HG03159 (cell line): ENCODE measurements at regions not wholly inside any gene's neighbourhood (a gene's known extent, or its start where the extent isn't known, plus 50 kb on each side); places are given as distances from the start of the nearest gene placed in this dataset.

Experiments
- ATAC-seq: cut with Tn5 transposase; IDR thresholded peaks from one replicate; pipeline ENCODE4 v1.9.1; 2021; ENCODE audit warnings: mild to moderate bottlenecking, moderate library complexity; ENCODE audit not compliant: unreplicated experiment

DNA sequence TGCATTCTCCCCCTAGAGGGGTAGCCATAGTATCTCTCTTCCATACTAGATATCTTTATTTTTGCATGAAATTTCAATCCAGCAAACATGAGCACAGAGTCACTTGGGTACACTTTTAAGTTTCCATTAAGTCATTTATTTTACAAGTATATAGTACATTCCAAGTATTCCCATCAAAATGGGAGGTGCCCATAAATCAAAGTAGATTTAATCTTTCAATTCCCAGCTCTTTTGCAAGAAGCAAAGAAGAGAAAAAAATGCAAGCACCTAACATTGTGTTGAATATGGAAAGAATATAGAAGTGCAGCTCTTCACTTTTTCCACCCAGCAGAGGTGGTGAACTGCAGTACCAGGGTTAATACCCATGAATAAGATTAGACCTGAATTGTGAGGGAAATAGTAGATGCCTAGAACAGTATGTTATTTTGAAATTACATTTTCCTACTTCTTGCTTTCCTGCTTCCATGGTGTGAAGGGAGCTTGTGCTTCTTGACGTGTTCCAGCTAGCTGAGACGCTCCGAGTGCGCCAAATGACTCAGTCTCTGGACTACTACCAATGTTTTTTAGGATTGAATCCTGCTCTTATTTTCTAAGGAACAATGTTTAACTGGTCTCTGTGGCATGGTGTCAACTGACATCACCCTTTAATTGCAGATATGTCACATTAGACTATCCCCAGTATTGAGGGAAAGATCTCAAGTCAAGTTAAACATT is 151.1 kb upstream of the MAF start:
- ATAC-seq: no peak

DNA sequence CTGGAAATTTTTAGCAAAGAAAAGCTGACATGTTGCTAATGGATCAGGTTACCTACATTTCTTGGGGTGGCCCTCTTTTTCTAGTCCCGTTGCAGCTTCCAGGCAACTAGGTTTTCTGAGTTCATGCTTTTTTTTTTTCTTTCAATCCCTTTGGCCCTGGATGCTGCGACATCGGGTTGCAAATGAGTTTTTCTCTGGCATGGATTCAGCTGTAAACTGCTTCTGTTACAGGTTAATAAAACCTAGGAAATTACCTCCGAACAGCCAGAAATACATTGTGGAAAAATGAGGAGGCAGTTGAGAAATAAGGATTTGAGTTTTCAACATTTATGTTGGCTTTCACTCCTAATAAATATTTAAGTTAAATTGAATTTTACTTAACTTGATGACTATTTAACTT is 149.8 kb upstream of the MAF start:
- no peak for ATAC-seq

DNA sequence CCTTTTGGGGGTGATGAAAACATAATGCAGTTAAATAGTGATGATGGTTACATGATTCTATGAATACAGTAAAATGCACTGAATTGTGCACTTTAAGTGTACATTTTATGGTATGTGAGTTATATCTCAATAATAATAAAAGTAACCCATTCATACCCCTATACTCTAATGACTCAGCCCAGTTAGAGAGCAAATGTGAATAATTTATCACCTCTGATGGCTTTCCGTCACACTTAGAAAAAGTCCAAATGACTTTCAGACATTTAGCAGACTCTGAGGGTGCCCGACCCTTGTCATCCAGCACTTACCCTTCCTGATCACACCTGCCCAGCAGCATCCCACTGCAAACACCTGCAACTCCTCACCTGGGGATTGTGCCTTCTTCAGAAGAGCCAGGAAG is 148.1 kb upstream of the MAF start:
- ATAC-seq: no peak

DNA sequence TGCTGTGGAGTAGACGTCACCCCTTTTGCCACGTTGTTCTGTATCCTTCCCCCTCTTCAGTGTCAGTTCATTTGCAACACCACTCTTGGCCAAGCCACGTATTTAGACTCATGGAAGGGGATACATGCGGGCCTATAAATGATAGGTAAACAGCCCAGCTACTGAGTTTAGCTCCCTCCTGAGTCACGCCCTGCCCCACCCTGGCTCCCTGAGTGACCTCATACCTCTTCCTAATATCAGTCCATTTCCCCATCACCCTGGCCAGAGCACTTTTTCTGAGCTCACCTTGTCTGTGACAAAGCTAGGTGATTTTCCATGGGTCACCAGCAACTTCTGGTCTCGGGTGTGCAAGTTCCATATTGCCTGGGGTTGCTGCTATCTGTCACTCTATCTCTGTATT is 147.2 kb upstream of the MAF start:
- no peak for ATAC-seq

DNA sequence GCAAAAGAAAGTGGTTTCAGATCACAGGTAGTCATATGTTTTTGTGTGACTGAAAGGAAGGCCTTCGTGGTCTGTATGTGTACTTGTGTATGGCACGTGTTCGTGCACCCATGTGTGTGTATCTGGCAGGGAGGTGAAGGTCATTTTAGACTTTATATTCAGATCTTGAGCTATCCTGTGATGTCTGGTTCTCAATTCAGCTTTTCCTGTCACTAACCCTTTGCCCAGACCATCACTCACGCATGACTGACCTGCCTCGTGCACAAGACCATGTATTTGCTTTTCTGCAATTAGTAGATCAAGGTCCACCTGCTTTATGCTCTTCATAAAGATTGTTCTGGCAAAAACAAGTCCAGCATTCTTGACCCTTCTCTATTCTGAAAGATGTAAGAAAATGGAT is 139.7 kb upstream of the MAF start:
- ATAC-seq: no peak

DNA sequence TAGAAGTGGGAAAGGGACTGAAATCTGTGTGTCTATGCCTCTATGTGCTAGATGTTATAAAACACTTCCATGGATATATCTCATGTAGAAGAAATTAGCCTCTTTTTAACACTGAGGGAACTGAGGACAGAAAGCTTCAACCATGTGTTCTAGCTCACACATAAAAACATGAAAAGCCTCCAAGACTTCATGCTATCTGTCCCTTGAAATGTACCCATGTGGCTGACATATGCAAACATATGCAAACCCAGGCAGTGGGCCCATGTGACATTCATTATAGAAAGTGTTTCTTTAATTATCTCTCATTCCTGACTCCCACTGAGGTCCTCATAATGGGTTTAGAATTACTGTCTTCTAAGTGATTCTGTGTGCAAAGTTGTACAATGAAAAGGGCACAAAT is 134.7 kb upstream of the MAF start:
- ATAC-seq: no peak

DNA sequence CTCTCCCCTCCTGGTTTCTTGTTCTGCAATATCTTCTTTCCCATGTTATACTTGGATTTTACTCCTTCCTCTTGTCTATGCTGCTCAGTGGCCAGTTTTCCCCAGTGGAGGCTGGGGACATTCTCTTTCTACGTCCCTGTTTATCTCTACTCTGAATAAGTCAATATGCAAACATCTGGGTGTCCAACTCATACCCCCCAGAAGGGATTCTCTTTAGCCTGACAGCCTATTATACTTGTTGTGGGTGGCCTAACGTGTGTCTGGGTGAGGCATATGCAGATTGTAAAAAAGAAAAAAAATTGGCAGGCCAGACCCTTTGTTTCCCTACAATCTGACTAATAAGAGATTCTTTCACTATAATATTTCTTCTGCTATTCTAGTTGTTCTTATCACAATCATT is 134.2 kb upstream of the MAF start:
- no peak for ATAC-seq

DNA sequence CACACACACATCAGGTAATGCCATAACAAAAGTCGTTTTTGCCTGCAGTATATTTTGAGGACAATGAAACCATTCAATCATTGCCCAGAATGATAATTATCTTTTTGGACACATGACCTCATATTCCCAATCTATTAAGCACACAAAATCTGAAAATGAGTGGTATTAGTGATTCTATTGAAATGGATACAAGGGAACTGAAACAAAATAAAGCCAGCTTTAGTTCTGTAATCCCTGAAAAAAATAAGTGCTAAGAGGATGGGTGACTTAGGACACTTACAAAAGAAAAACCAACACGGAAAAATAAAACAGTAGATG is 128.3 kb upstream of the MAF start:
- ATAC-seq: no peak

DNA sequence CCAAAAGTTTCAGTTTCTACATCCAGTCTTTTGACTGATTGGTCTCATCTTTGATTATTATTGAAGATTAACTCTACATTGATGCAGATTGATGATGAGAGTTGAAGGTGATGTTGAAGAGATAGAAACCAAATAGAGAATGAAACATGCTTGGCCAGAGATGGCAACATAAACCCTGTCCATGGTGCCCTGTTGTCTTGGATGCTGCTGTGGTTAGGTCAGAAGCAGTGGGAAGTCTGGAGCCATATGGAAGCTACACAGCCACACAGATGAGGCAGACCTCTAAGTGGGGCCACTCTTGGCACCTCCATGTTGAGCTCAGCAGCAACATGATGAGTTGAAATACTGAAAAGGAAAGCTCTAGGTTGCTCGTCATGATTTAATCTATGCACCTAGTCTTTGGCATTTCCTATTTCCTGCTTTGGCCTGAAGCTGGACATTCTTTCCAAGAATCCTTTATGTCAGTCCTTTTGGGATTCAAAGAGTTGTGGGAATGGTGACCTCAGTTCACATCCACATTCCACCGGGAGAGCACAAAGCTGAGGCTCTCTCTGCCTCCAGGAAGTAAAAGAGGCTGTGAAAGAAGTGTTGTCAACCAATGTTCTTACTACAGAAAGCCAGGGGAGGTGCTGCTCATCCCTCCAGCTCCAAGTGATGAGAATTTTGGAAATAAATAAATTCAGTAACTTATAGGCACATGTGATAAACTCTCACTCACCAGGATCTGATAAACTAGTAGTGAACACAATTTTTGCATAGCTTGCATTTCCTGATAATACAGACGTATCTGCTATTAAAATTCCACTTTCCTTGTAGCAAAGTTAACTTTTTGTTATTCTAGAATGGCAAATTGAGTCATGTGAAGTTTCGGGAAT is 127.7 kb upstream of the MAF start:
- ATAC-seq: no peak

DNA sequence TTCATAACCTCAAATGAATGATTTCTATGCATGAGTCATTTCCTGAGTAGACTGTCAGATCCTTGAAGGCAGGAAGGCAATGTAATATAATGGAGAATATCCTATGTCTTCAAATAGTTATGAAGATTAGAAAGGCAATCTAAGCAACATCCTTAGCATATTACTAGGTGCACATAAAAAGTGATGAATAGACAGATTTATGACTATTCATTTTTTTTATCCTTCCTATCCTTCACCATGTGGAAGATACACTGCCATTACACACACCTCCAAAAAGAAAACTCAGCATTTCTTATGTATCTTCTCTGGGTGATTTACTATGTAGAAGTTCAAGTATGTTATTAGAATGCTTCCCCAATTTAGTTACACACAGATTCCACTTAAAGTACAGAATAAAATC is 126.4 kb upstream of the MAF start:
- no peak for ATAC-seq

DNA sequence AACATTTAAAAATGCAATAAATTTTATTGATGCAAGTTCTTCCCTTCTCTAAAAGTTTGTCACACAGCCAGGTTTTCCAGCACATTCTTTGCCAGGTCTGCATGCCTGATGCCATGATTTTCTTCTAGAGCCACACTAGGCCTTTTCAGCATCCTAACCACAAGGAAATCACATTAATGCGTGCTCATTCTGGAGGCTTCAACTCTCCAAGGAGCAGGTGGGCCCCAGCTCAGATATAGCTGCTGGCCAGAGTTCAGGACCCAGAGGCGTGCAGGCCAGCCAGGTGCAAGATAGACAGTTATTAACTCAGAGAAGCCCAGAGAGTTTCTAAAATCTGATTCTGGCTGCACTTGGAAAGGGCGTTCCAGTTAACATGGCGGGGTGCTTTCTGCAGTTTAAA is 124.5 kb upstream of the MAF start:
- ATAC-seq: no peak

DNA sequence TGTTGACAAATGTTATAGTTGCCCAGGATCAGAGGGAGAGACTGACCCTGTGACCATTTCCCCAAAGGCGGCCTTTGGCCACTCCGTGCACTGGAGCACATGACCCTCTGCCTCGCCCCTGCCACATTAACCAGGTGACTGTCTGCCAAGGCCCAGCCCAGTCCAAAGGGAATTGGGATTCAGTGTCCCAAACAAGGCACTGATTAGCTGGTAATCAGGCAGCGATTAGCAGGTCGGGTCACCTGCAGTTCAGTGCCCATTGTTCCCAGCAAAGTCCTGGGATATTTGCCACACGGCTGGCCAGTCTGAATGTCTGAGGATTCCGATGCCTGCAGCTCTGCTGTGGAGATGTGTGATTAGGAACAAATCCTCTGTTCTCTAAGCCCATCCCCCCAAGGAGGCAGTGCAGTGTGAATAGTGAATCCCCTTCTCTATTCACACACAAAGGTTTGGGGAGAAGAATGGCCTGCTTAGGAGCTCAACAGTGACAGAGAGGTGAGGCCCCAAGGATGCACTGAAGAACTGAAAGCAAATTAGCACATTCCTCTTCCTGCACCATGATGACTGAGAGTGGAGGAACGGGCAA is 123.1 kb upstream of the MAF start:
- no peak for ATAC-seq

DNA sequence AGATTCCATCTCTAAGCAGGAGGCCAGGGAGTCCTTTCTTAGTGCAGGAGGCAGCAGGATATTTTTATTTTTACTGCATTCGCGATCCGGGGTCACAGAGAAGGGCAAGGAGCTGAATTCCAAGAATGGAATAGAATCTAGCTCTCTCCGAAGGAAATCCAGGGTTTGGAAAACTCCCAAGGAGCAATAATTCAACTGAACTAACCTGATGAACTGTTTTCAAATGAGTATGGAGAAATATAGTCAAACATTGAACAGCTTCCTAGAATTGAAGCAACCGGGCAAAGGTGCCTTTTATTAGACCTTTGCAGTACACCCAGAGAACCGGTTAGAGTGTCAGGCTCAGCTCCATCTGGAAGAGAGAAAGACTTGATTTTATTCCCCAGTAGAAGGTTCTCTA is 120.7 kb upstream of the MAF start:
- ATAC-seq: no peak

DNA sequence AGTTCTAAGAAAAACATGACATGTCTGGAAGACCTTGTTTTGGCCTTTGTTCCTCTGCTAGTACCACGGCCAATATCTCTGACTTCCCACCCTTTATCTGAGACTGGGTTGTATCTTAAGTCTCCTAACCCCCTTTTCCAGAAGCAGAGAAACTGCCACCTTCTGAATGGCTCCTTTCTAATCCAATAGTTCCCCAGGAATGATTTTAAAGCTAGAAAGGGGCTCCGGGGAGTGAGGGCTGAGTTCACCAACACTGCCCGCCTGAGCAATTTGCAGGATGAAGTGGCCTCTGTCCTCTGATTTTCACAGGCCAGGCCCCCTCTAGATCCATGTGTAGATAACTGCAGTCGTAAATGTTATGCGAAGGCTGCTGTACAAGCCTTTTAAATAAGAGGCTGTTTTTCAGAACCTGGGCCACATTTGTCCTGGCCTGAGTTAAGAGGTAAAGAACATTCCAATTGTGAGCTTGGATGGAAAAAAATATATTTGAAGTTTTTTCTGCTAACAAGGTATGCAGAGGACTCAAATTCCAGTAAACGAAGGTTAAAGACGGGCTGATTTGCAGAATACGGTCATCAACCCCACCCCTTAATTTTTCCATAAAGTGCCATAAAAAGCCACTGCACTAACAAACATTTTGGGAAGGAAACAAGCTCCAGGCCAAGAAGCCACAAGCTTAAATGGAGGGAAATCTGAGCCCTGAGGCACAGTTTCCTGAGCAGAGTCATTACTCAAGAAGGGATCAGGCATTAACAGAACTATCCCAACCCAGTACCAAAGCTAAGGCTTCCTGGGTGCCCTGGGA is 117.0 kb upstream of the MAF start:
- no peak for ATAC-seq

DNA sequence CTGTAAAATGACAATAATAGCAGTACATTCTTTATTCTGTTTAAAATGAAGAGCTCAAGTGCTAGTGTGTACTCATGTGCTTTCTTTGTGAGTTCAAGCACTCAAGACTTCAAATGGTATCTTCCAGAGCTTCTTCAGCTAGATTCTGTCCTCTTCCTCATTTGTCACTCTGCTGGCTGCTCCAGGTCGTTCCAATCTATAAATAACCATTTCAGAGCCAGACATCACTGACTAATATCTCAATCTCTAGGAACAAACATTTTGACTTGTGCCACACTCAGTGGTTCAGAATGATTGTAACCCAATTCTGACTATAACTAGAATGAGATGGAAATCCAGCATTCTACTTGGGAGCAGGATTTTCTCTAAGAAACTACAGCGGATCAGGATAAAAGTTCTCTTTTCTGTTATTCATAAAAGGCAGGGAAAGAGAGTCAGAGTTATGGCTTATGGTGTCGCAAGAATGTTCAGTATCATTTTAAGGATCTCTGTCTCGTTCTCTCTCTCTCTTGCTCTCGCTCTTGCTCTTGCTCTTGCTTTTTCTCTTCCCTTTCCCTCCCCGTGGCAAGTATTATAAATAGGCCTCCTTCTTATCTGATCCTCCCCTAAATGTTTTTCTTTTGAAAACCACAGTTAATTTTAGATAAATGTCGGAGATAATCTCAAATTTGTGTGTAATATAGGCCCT is 116.3 kb upstream of the MAF start:
- no peak for ATAC-seq

DNA sequence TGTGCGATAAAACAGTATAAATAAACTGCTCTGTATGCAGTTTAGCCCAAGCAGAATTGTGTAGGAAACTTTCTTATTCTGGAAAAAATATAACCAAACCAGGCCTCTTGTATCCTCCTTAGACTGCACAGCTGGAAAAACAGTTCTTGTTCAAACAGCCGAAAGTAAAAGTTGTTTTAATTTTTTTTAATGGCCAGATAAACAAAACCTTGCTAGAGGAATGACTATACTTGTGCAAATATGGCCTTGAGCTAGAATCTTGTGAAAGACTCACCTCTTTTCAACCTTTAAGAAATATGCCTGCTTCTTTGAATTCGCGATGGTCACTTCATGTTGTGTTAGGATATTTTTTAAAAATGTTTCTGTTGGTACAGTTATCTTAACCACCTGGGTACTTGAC is 114.5 kb upstream of the MAF start:
- no peak for ATAC-seq

DNA sequence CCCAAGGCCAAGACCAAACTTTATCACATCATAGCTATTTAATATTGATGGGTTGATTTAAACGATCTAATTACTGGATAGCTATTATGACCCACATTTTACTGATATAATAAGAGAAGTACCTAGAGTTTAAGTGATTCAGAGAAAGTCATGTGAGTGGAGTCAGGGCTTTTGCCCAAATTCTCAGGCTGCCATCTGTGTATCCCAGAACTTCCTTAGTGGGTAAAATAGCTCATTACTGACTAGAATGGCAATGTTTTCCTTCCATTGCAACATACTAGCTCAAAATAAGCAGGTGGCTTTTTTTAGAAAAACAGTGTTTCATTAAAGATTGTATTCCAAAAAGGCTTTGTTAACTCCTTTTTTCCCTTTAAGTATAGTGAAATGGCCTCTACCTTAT is 113.9 kb upstream of the MAF start:
- no peak for ATAC-seq

DNA sequence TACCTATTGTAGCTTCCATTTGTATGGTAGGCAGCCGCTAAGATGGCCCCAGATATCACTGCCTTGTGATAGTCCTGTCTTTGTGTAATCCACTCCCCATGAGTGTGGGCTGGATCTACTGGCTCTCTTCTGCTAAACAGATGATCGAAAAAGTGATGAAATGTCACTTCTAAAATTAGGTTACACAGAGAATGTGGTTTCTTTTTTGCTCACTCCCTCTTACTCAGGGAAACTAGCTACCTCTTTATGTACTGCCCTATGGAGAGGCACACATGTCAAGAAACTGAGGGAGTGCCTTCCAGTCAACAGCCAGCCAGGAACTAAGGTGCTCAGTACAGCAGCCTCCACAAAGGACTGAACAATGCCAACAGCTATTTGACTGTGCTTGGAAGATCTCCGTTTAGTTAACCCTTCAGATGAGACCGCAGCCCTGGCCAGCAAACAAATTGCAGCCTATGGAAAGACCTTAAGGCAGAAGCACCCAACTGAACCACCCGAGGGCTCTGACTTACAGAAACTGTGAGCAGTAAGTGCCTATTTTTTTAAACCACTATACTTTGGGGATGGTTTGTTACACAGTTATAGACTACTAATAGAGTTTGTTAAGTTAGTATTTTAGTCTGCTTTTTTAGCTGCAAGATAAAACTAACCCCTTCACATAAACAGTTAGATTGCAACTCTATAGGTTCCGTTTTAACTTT is 113.2 kb upstream of the MAF start:
- no peak for ATAC-seq

DNA sequence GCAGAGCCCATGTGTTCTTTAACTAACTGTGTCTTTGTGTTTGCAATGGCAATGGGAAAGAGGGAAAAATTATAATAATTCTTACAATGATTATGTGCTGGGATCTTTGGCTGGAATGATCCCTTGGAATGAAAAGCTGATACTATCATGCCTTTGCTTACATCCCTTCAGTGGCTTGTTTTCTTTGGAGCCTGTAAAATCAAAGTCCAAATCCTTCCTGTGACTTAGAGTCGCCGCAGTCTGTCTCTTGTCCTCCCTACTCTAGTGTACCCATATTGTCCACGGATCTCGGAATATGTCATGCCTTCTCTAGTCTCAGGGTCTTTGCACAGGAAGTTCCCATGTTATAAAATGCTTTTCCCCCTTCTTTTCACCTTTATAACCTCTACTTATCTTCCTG is 111.7 kb upstream of the MAF start:
- no peak for ATAC-seq

DNA sequence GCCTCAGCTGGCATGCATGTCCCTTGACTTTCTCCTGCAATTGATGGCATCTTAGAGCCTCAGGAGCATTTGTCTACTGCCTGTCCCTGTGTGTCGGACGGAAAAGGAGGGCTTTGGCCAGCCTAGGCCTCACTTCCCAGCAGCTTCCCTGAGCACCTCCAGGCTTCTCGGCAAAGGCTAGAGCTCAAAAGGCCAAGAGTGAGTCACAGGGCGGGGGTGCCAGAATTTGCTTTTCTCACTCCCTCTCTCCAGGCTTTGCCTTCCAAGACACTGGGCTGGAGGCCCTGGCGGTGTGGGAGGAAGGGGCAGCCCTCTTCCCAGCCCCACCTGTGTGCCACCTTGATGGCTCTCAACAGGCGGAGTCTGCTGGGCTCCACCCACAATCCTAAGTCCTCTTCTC is 107.3 kb upstream of the MAF start:
- no peak for ATAC-seq
